ENCODE measurements at regions not wholly inside any gene's neighbourhood (a gene's known extent, or its start where the extent isn't known, plus 50 kb on each side); places are given as distances from the start of the nearest gene placed in this dataset.

- TF ChIP-seq CTCF (IDR thresholded peaks at IDR 0.05): no peak
- TF ChIP-seq POLR2A (IDR thresholded peaks at IDR 0.05): no peak
These were observed 288.0 kb downstream of the UACA start for GRCh38 chr15:70475407-70475781.
